GM12892 (cell line): ENCODE measurements at regions not wholly inside any gene's neighbourhood (a gene's known extent, or its start where the extent isn't known, plus 50 kb on each side); places are given as distances from the start of the nearest gene placed in this dataset.
"Not testable (repeated sequence)": the region's sequence is repeated elsewhere in the genome, so short reads cannot be mapped to it uniquely, and the experiment has no call there.

Source experiments
- DNase-seq: peaks from one replicate; pipeline ENCODE4 v3.0.0; 2011; ENCODE audit not compliant: insufficient read length
- FAIRE-seq: peaks from 2 replicates; lab custom pipeline; 2011; peaks lifted over from hg19 to GRCh38; lab: Jason Lieb, UNC
- POLR2A ChIP-seq: IDR thresholded peaks from 2 replicates; pipeline ENCODE4 v1.6.1; 2011; ENCODE audit warnings: low read depth, low read length, control low read depth
- POLR2AphosphoS5 ChIP-seq: IDR thresholded peaks from 2 replicates; pipeline ENCODE4 v1.6.1; 2011; ENCODE audit warnings: low read depth, low read length, control low read depth
- TAF1 ChIP-seq: IDR thresholded peaks from 2 replicates; pipeline ENCODE4 v1.6.1; 2011; ENCODE audit warnings: low read depth, mild to moderate bottlenecking, control low read depth, low read length, borderline replicate concordance

GRCh38 chrX:9286234-9286633 lies 178.6 kb upstream of the TBL1X start:
- FAIRE-seq (no peak), DNase-seq (no peak)
- no peak for TF ChIP-seq POLR2AphosphoS5
- TF ChIP-seq POLR2A = no peak
- no peak for TF ChIP-seq TAF1

GRCh38 chrX:9291629-9292028 lies 173.2 kb upstream of the TBL1X start:
- DNase-seq (no peak), FAIRE-seq (no peak)
- TF ChIP-seq POLR2A (no peak), TAF1 (no peak), POLR2AphosphoS5 (no peak)

GRCh38 chrX:9293051-9293496 lies 171.8 kb upstream of the TBL1X start:
- no peak for FAIRE-seq
- DNase-seq = no peak
- no peak for TF ChIP-seq POLR2A
- TF ChIP-seq TAF1 = no peak
- TF ChIP-seq POLR2AphosphoS5 = no peak

- DNase-seq = no peak
- FAIRE-seq = no peak
- TF ChIP-seq POLR2AphosphoS5 = no peak
- no peak for TF ChIP-seq TAF1
- TF ChIP-seq POLR2A = no peak
Observed at GRCh38 chrX:9293903-9294302, 171.0 kb upstream of the TBL1X start.

- TF ChIP-seq POLR2A = no peak
- no peak for TF ChIP-seq POLR2AphosphoS5
- no peak for TF ChIP-seq TAF1
- FAIRE-seq (no peak), DNase-seq (no peak)
Observed at GRCh38 chrX:9295551-9295950, 169.3 kb upstream of the TBL1X start.

- DNase-seq (no peak), FAIRE-seq (no peak)
- no peak for TF ChIP-seq POLR2AphosphoS5
- TF ChIP-seq POLR2A = no peak
- no peak for TF ChIP-seq TAF1
Observed at GRCh38 chrX:9298221-9298620, 166.6 kb upstream of the TBL1X start.

GRCh38 chrX:9299681-9300080 lies 165.2 kb upstream of the TBL1X start:
- FAIRE-seq, DNase-seq: not testable (repeated sequence)

GRCh38 chrX:9301836-9302235 lies 163.0 kb upstream of the TBL1X start:
- FAIRE-seq (no peak), DNase-seq (no peak)
- no peak for TF ChIP-seq POLR2AphosphoS5

- FAIRE-seq (no peak), DNase-seq (no peak)
- TF ChIP-seq TAF1 = no peak
- TF ChIP-seq POLR2AphosphoS5 = no peak
- no peak for TF ChIP-seq POLR2A
Observed at GRCh38 chrX:9302381-9302780, 162.5 kb upstream of the TBL1X start.

GRCh38 chrX:9308426-9308825 lies 156.4 kb upstream of the TBL1X start:
- no peak for DNase-seq
- TF ChIP-seq POLR2AphosphoS5 = no peak
- TF ChIP-seq POLR2A = no peak
- TF ChIP-seq TAF1 = no peak
- no peak for FAIRE-seq

- TF ChIP-seq POLR2AphosphoS5 (no peak), POLR2A (no peak), TAF1 (no peak)
- DNase-seq (no peak), FAIRE-seq (no peak)
Observed at GRCh38 chrX:9310616-9311015, 154.2 kb upstream of the TBL1X start.

GRCh38 chrX:9311421-9312160 lies 153.3 kb upstream of the TBL1X start:
- TF ChIP-seq POLR2AphosphoS5 = no peak
- TF ChIP-seq POLR2A = no peak
- no peak for TF ChIP-seq TAF1
- no peak for DNase-seq
- FAIRE-seq = no peak
